Trophoblast cell (in vitro differentiated cells and primary cell): ENCODE measurements at regions not wholly inside any gene's neighbourhood (a gene's known extent, or its start where the extent isn't known, plus 50 kb on each side); places are given as distances from the start of the nearest gene placed in this dataset.

ENCODE experiments used
- DNase-seq, 2 donors: peaks; one replicate each; pipeline ENCODE4 v3.0.0-alpha.2; 2016
- H2AFZ ChIP-seq: 2 replicates; pipeline ENCODE4 v1.6.1; 2013; ENCODE audit warnings: low read length, moderate library complexity, mild to moderate bottlenecking; ENCODE audit not compliant: insufficient read depth, poor library complexity
- H2AK5ac ChIP-seq: 2 replicates; pipeline ENCODE4 v1.6.1; 2013; ENCODE audit warnings: mild to moderate bottlenecking, low read length
- H2BK120ac ChIP-seq: 2 replicates; pipeline ENCODE4 v1.6.1; 2013; ENCODE audit warnings: low read length, mild to moderate bottlenecking, moderate library complexity; ENCODE audit not compliant: insufficient read depth, poor library complexity
- H2BK12ac ChIP-seq: 2 replicates; pipeline ENCODE4 v1.6.1; 2013; ENCODE audit warnings: mild to moderate bottlenecking, low read length, moderate library complexity
- H2BK5ac ChIP-seq: 2 replicates; pipeline ENCODE4 v1.6.1; 2013; ENCODE audit warnings: low read length, low read depth, moderate library complexity, mild to moderate bottlenecking; ENCODE audit not compliant: poor library complexity
- H3K14ac ChIP-seq: 2 replicates; pipeline ENCODE4 v1.6.1; 2013; ENCODE audit warnings: mild to moderate bottlenecking, low read length
- H3K18ac ChIP-seq: 2 replicates; pipeline ENCODE4 v1.6.1; 2013; ENCODE audit warnings: mild to moderate bottlenecking, low read length
- H3K23ac ChIP-seq: 2 replicates; pipeline ENCODE4 v1.6.1; 2013; ENCODE audit warnings: low read length
- H3K27ac ChIP-seq: 2 replicates; pipeline ENCODE4 v1.5.1; 2013; ENCODE audit warnings: low read depth, mild to moderate bottlenecking, inconsistent platforms, low read length, moderate library complexity
- H3K27me3 ChIP-seq: 2 replicates; pipeline ENCODE4 v1.6.1; 2013; ENCODE audit warnings: inconsistent platforms, mild to moderate bottlenecking, low read length, moderate library complexity; ENCODE audit not compliant: insufficient read depth
- H3K36me3 ChIP-seq, 2 experiments: 1 replicate in 1 of 2; 2 replicates in 1 of 2; pipeline ENCODE4 v1.6.1; 2013; ENCODE audit warnings: low read length in 2 of 2, mild to moderate bottlenecking in 2 of 2, moderate library complexity in 1 of 2; ENCODE audit not compliant: insufficient read depth in 2 of 2, control insufficient read depth in 1 of 2
- H3K4ac ChIP-seq: 2 replicates; pipeline ENCODE4 v1.6.1; 2013; ENCODE audit warnings: low read depth, mild to moderate bottlenecking, low read length, moderate library complexity
- H3K4me1 ChIP-seq, 2 experiments: 1 replicate in 1 of 2; 2 replicates in 1 of 2; pipeline ENCODE4 v1.6.1; 2013; ENCODE audit warnings: low read length in 2 of 2, mild to moderate bottlenecking in 2 of 2, moderate library complexity in 1 of 2; ENCODE audit not compliant: insufficient read depth in 2 of 2, control insufficient read depth in 1 of 2
- H3K4me2 ChIP-seq: 2 replicates; pipeline ENCODE4 v1.6.1; 2013; ENCODE audit warnings: inconsistent platforms, mild to moderate bottlenecking, low read length, moderate library complexity
- H3K4me3 ChIP-seq: 2 replicates; pipeline ENCODE4 v1.5.1; 2013; ENCODE audit warnings: mild to moderate bottlenecking, low read depth, low read length, inconsistent platforms
- H3K79me1 ChIP-seq: one replicate; pipeline ENCODE4 v1.6.1; 2013; ENCODE audit warnings: low read length
- H3K79me2 ChIP-seq: 2 replicates; pipeline ENCODE4 v1.6.1; 2013; ENCODE audit warnings: low read length, mild to moderate bottlenecking; ENCODE audit not compliant: control insufficient read depth, insufficient read depth, poor library complexity
- H3K9ac ChIP-seq: 2 replicates; pipeline ENCODE4 v1.6.1; 2013; ENCODE audit warnings: mild to moderate bottlenecking, low read length
- H3K9me3 ChIP-seq: 2 replicates; pipeline ENCODE4 v1.6.1; 2013; ENCODE audit warnings: low read depth, mild to moderate bottlenecking, control low read depth, inconsistent platforms, low read length; ENCODE audit not compliant: insufficient read depth
- H4K12ac ChIP-seq: 2 replicates; pipeline ENCODE4 v1.6.1; 2013; ENCODE audit warnings: low read depth, mild to moderate bottlenecking, low read length, moderate library complexity
- H4K8ac ChIP-seq: 2 replicates; pipeline ENCODE4 v1.6.1; 2013; ENCODE audit warnings: low read depth, mild to moderate bottlenecking, low read length, moderate library complexity
- H4K91ac ChIP-seq: one replicate; pipeline ENCODE4 v1.6.1; 2013; ENCODE audit warnings: low read depth, mild to moderate bottlenecking, low read length, moderate library complexity
- WGBS: extraction: QIAGEN DNeasy Blood & Tissue Kit; methylation state at CpG from one replicate; pipeline ENCODE4 v1.1.7; 2013; ENCODE audit warnings: missing lambda C conversion rate; ENCODE audit not compliant: insufficient read length, insufficient coverage; ENCODE audit errors: extremely low coverage; 5-methylcytosine and 5-hydroxymethylcytosine counted together

- no peaks in the 10 kb centered on the region for H3K79me1 ChIP-seq
- no peak overlapping the region for H3K18ac ChIP-seq
- no peak overlapping the region for H2BK12ac ChIP-seq
- no peak for DNase-seq
- H2AK5ac ChIP-seq, result no peak overlapping the region
- H4K8ac ChIP-seq, result no peak overlapping the region
- H3K4me1 ChIP-seq, result no peaks in the 10 kb centered on the region
- no peaks in the 10 kb centered on the region for H3K36me3 ChIP-seq
- H2BK120ac ChIP-seq, result no peak overlapping the region
- no peak overlapping the region for H3K23ac ChIP-seq
- H4K12ac ChIP-seq, result no peak overlapping the region
- H3K4ac ChIP-seq, result no peak overlapping the region
- H3K79me2 ChIP-seq, result no peaks in the 10 kb centered on the region
- no peak overlapping the region for H3K4me2 ChIP-seq
- H2BK5ac ChIP-seq, result no peak overlapping the region
- H3K4me3 ChIP-seq, result no peak overlapping the region
- no peak overlapping the region for H3K9ac ChIP-seq
- no peak overlapping the region for H3K14ac ChIP-seq
- no peak overlapping the region for H2AFZ ChIP-seq
- H4K91ac ChIP-seq, result no peak overlapping the region
- H3K9me3 ChIP-seq, result no peaks in the 10 kb centered on the region
- no peak overlapping the region for H3K27ac ChIP-seq
- H3K27me3 ChIP-seq, result no peaks in the 10 kb centered on the region
- no CpG with 5 or more reads among the region's 4 CpGs for WGBS
Observed at GRCh38 chr22:33971561-33971961, 51.3 kb upstream of the LARGE1 start.

GRCh38 chr22:33975841-33976240 is 55.6 kb upstream of the LARGE1 start:
- no peaks in the 10 kb centered on the region for H3K79me1 ChIP-seq
- DNase-seq, result peak; percentile 9 to 49
- H3K18ac ChIP-seq, result no peak overlapping the region
- no peak overlapping the region for H3K9ac ChIP-seq
- H3K4ac ChIP-seq, result no peak overlapping the region
- H2AFZ ChIP-seq, result no peak overlapping the region
- H3K14ac ChIP-seq, result no peak overlapping the region
- H3K4me3 ChIP-seq, result no peak overlapping the region
- no peaks in the 10 kb centered on the region for H3K9me3 ChIP-seq
- H3K36me3 ChIP-seq, result no peaks in the 10 kb centered on the region
- no peak overlapping the region for H4K91ac ChIP-seq
- H3K27me3 ChIP-seq, result no peaks in the 10 kb centered on the region
- H3K79me2 ChIP-seq, result no peaks in the 10 kb centered on the region
- no peak overlapping the region for H3K23ac ChIP-seq
- no peak overlapping the region for H4K8ac ChIP-seq
- no CpG with 5 or more reads among the region's 3 CpGs for WGBS
- no peak overlapping the region for H2BK12ac ChIP-seq
- no peak overlapping the region for H3K27ac ChIP-seq
- no peak overlapping the region for H3K4me2 ChIP-seq
- H2BK120ac ChIP-seq, result no peak overlapping the region
- H4K12ac ChIP-seq, result no peak overlapping the region
- H2BK5ac ChIP-seq, result no peak overlapping the region
- H3K4me1 ChIP-seq, result no peaks in the 10 kb centered on the region
- no peak overlapping the region for H2AK5ac ChIP-seq

GRCh38 chr22:33983558-33983957 is 63.3 kb upstream of the LARGE1 start:
- H2BK12ac ChIP-seq, result no peak overlapping the region
- no peak overlapping the region for H3K4me2 ChIP-seq
- no peak for DNase-seq
- no peaks in the 10 kb centered on the region for H3K79me2 ChIP-seq
- no peak overlapping the region for H4K8ac ChIP-seq
- no peak overlapping the region for H3K27ac ChIP-seq
- no peak overlapping the region for H3K4ac ChIP-seq
- no peak overlapping the region for H2BK120ac ChIP-seq
- no peak overlapping the region for H2AFZ ChIP-seq
- no peak overlapping the region for H4K91ac ChIP-seq
- no peaks in the 10 kb centered on the region for H3K9me3 ChIP-seq
- H3K23ac ChIP-seq, result no peak overlapping the region
- no peaks in the 10 kb centered on the region for H3K79me1 ChIP-seq
- H3K4me3 ChIP-seq, result no peak overlapping the region
- no peak overlapping the region for H3K9ac ChIP-seq
- H2BK5ac ChIP-seq, result no peak overlapping the region
- no peak overlapping the region for H2AK5ac ChIP-seq
- no peak overlapping the region for H3K14ac ChIP-seq
- H3K36me3 ChIP-seq, result no peaks in the 10 kb centered on the region
- no peaks in the 10 kb centered on the region for H3K27me3 ChIP-seq
- H3K4me1 ChIP-seq, result no peaks in the 10 kb centered on the region
- no peak overlapping the region for H3K18ac ChIP-seq
- no peak overlapping the region for H4K12ac ChIP-seq

DNA sequence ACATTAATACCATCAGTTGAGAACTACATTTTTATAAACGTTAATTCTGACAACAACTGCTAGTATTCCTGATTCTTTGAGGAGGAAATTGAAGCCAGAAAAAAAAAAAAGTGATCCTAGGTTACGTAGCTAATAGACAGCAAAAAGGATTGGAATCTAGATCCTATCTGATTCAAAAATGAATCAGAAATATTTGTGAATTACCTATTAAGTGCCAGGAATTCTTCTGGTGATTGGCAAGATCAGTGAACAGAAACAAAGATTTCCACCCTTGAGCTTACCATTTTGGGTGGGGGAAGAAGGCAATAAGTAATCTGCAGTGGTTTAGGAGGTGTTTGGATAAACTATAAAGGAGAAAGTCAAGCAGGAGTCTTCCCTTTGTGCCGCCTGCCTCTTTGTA is 63.9 kb upstream of the LARGE1 start:
- Histone ChIP-seq H2AFZ (no peak overlapping the region), H4K8ac (no peak overlapping the region), H3K4me3 (no peak overlapping the region), H4K12ac (no peak overlapping the region), H3K9me3 (no peaks in the 10 kb centered on the region), H3K79me1 (no peaks in the 10 kb centered on the region), H3K18ac (no peak overlapping the region), H3K27ac (no peak overlapping the region), H3K4me1 (no peaks in the 10 kb centered on the region), H3K14ac (no peak overlapping the region), H3K9ac (no peak overlapping the region), H3K27me3 (no peaks in the 10 kb centered on the region), H2BK120ac (no peak overlapping the region), H3K4me2 (no peak overlapping the region), H4K91ac (no peak overlapping the region), H3K4ac (no peak overlapping the region), H2AK5ac (no peak overlapping the region), H2BK12ac (no peak overlapping the region), H2BK5ac (no peak overlapping the region), H3K36me3 (no peaks in the 10 kb centered on the region), H3K23ac (no peak overlapping the region), H3K79me2 (no peaks in the 10 kb centered on the region)
- peak in 1 of 2 donors; percentile 50 for DNase-seq
- no CpG with 5 or more reads among the region's 3 CpGs for whole genome bisulfite sequencing
